GM12892 (cell line): ENCODE measurements at regions not wholly inside any gene's neighbourhood (a gene's known extent, or its start where the extent isn't known, plus 50 kb on each side); places are given as distances from the start of the nearest gene placed in this dataset.

ENCODE experiments used
- DNase-seq: peaks from one replicate; pipeline ENCODE4 v3.0.0; 2011; ENCODE audit not compliant: insufficient read length
- FAIRE-seq: peaks from 2 replicates; lab custom pipeline; 2011; peaks lifted over from hg19 to GRCh38; lab: Jason Lieb, UNC
- POLR2A ChIP-seq: IDR thresholded peaks from 2 replicates; pipeline ENCODE4 v1.6.1; 2011; ENCODE audit warnings: low read depth, low read length, control low read depth
- POLR2AphosphoS5 ChIP-seq: IDR thresholded peaks from 2 replicates; pipeline ENCODE4 v1.6.1; 2011; ENCODE audit warnings: low read depth, low read length, control low read depth
- TAF1 ChIP-seq: IDR thresholded peaks from 2 replicates; pipeline ENCODE4 v1.6.1; 2011; ENCODE audit warnings: low read depth, mild to moderate bottlenecking, control low read depth, low read length, borderline replicate concordance

- FAIRE-seq: no peak
- no peak for DNase-seq
- no peak for TF ChIP-seq POLR2AphosphoS5
- no peak for TF ChIP-seq POLR2A
- no peak for TF ChIP-seq TAF1
Observed at GRCh38 chr2:19068206-19068605, 290.2 kb downstream of the OSR1 start.

- FAIRE-seq (no peak), DNase-seq (no peak)
- TF ChIP-seq POLR2AphosphoS5 (no peak), TAF1 (no peak), POLR2A (no peak)
Observed at GRCh38 chr2:19062370-19062769, 296.1 kb downstream of the OSR1 start.

- TF ChIP-seq TAF1 (no peak), POLR2A (no peak), POLR2AphosphoS5 (no peak)
- no peak for DNase-seq
- no peak for FAIRE-seq
Observed at GRCh38 chr2:19059076-19059475, 299.3 kb downstream of the OSR1 start.

- DNase-seq (no peak), FAIRE-seq (no peak)
- TF ChIP-seq TAF1: no peak
Observed at GRCh38 chr2:19051203-19051831, 307.1 kb downstream of the OSR1 start.

GRCh38 chr2:19050354-19050753 lies 308.1 kb downstream of the OSR1 start:
- no peak for FAIRE-seq
- no peak for TF ChIP-seq TAF1
- TF ChIP-seq POLR2A: no peak
- TF ChIP-seq POLR2AphosphoS5: no peak
- no peak for DNase-seq

GRCh38 chr2:19048593-19049266 lies 309.7 kb downstream of the OSR1 start:
- no peak for DNase-seq
- FAIRE-seq: no peak
- no peak for TF ChIP-seq TAF1
- TF ChIP-seq POLR2A: no peak
- TF ChIP-seq POLR2AphosphoS5: no peak

- FAIRE-seq (no peak), DNase-seq (no peak)
- no peak for TF ChIP-seq POLR2AphosphoS5
Observed at GRCh38 chr2:19046986-19047780, 311.2 kb downstream of the OSR1 start.

- no peak for DNase-seq
- FAIRE-seq: no peak
Observed at GRCh38 chr2:19045151-19045550, 313.3 kb downstream of the OSR1 start.

GRCh38 chr2:19043893-19044292 lies 314.5 kb downstream of the OSR1 start:
- no peak for DNase-seq
- TF ChIP-seq POLR2A: no peak
- TF ChIP-seq POLR2AphosphoS5: no peak
- TF ChIP-seq TAF1: no peak
- no peak for FAIRE-seq

More at GRCh38 chr2:19045151-19045550, 313.3 kb downstream of the OSR1 start:
- TF ChIP-seq TAF1: no peak
- no peak for TF ChIP-seq POLR2AphosphoS5
- TF ChIP-seq POLR2A: no peak

GRCh38 chr2:19041434-19042041 lies 316.9 kb downstream of the OSR1 start:
- no peak for FAIRE-seq
- DNase-seq: no peak
- TF ChIP-seq POLR2AphosphoS5 (no peak), POLR2A (no peak), TAF1 (no peak)

- no peak for DNase-seq
- no peak for FAIRE-seq
- no peak for TF ChIP-seq TAF1
- TF ChIP-seq POLR2A: no peak
- TF ChIP-seq POLR2AphosphoS5: no peak
Observed at GRCh38 chr2:19038071-19039015, 320.1 kb downstream of the OSR1 start.
